ENCODE measurements at regions not wholly inside any gene's neighbourhood (a gene's known extent, or its start where the extent isn't known, plus 50 kb on each side); places are given as distances from the start of the nearest gene placed in this dataset.

- TF ChIP-seq, protein P1, sequence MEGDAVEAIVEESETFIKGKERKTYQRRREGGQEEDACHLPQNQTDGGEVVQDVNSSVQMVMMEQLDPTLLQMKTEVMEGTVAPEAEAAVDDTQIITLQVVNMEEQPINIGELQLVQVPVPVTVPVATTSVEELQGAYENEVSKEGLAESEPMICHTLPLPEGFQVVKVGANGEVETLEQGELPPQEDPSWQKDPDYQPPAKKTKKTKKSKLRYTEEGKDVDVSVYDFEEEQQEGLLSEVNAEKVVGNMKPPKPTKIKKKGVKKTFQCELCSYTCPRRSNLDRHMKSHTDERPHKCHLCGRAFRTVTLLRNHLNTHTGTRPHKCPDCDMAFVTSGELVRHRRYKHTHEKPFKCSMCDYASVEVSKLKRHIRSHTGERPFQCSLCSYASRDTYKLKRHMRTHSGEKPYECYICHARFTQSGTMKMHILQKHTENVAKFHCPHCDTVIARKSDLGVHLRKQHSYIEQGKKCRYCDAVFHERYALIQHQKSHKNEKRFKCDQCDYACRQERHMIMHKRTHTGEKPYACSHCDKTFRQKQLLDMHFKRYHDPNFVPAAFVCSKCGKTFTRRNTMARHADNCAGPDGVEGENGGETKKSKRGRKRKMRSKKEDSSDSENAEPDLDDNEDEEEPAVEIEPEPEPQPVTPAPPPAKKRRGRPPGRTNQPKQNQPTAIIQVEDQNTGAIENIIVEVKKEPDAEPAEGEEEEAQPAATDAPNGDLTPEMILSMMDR (IDR thresholded peaks at IDR 0.05; ENCODE audit: unreplicated experiment), result no peak
- Mint-ChIP-seq H3K27ac (ENCODE audit: unreplicated experiment) (no peak overlapping the region), H3K4me1 (ENCODE audit: low read depth, unreplicated experiment) (no peaks in the 10 kb centered on the region), H3K4me3 (ENCODE audit: low read depth, unreplicated experiment) (no peak overlapping the region), H3K9me3 (ENCODE audit: low read depth, unreplicated experiment) (no peaks in the 10 kb centered on the region), H3K27me3 (ENCODE audit: unreplicated experiment) (no peaks in the 10 kb centered on the region), H3K36me3 (ENCODE audit: insufficient read depth, unreplicated experiment) (no peaks in the 10 kb centered on the region)
- intact Hi-C loops (cut with micrococcal nuclease; ENCODE audit: unreplicated experiment), result no loop called here
- no TSS peak for BruUV-seq (replicated peaks)
- no peak for DNase-seq
- CTCF ChIA-PET, result no interaction called here
Observed at GRCh38 chr3:118487734-118488133, 546.9 kb downstream of the IGSF11 start.

DNA sequence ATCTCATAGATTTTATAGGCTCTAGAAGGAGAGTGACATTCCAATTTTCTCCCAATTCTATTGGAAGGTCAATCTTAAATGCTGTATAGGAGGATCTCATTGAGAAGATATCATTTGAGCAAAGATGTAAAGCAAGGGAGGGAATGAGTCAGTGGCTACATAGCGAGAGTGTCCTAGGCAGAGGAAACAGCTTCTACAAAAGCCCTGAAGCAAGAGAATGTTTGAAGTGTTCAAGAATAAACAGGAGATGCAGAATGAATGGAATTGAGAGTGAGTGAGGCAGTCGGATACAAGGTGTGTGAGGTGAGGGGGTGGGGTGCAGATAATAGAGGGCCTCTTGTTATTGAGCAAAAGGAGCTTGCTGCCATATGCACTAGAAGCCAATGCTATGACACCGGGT, 545.9 kb downstream of the IGSF11 start:
- H3K9me3 Mint-ChIP-seq (ENCODE audit: low read depth, unreplicated experiment), result no peaks in the 10 kb centered on the region
- CTCF ChIA-PET, result no interaction called here
- intact Hi-C loops (cut with micrococcal nuclease; ENCODE audit: unreplicated experiment), result no loop called here
- H3K36me3 Mint-ChIP-seq (ENCODE audit: insufficient read depth, unreplicated experiment), result no peaks in the 10 kb centered on the region
- TF ChIP-seq, protein P1 (IDR thresholded peaks at IDR 0.05; ENCODE audit: unreplicated experiment), result no peak
- BruUV-seq (replicated peaks), result no TSS peak
- H3K27me3 Mint-ChIP-seq (ENCODE audit: unreplicated experiment), result no peaks in the 10 kb centered on the region
- H3K4me1 Mint-ChIP-seq (ENCODE audit: low read depth, unreplicated experiment), result no peaks in the 10 kb centered on the region
- H3K4me3 Mint-ChIP-seq (ENCODE audit: low read depth, unreplicated experiment), result no peak overlapping the region
- H3K27ac Mint-ChIP-seq (ENCODE audit: unreplicated experiment), result no peak overlapping the region
- DNase-seq, result no peak

DNA sequence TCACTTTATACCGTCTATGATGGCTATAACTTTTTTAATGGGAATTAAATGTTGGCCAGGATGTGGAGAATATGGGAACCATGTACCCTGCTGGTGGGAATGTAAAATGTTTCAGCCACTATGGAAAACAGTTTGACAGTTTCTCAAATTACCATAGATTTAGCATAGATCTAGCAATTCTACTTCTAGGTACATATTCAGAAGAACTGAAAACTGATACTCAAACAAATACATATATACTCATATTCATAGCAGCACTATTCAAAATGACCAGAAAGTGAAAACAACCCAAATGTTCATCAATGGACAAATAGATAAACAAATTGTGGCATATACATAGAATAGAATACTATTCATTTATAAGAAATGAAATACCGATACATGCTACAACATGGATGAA, 539.4 kb downstream of the IGSF11 start:
- CTCF ChIA-PET, result no interaction called here
- Mint-ChIP-seq H3K36me3 (ENCODE audit: insufficient read depth, unreplicated experiment) (no peaks in the 10 kb centered on the region), H3K4me3 (ENCODE audit: low read depth, unreplicated experiment) (no peak overlapping the region), H3K27ac (ENCODE audit: unreplicated experiment) (no peak overlapping the region), H3K4me1 (ENCODE audit: low read depth, unreplicated experiment) (no peaks in the 10 kb centered on the region), H3K9me3 (ENCODE audit: low read depth, unreplicated experiment) (no peaks in the 10 kb centered on the region), H3K27me3 (ENCODE audit: unreplicated experiment) (no peaks in the 10 kb centered on the region)
- no peak for DNase-seq
- intact Hi-C loops (cut with micrococcal nuclease; ENCODE audit: unreplicated experiment), result no loop called here
- BruUV-seq (replicated peaks), result no TSS peak
- TF ChIP-seq, protein P1 (IDR thresholded peaks at IDR 0.05; ENCODE audit: unreplicated experiment), result no peak

DNA sequence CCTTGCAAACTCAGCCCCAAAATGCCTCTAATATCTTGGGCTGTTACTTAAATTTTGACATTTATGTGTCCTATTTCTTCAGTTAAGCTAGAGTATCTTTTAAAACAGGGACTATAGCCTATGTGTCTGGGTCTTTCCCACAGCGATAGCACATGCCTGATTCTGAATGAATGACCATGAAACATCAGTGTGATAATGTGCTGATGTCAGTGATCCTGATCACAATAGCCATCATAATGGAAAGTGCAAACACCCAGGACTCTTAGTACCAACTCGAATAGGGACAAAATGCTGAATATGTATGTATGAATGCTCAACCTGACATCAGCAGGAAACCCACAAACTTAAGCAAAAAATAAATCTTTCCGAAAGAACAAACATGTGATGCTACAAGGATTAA, 537.4 kb downstream of the IGSF11 start:
- no TSS peak for BruUV-seq (replicated peaks)
- H3K36me3 Mint-ChIP-seq (ENCODE audit: insufficient read depth, unreplicated experiment), result no peaks in the 10 kb centered on the region
- no peaks in the 10 kb centered on the region for H3K27me3 Mint-ChIP-seq (ENCODE audit: unreplicated experiment)
- no peak overlapping the region for H3K27ac Mint-ChIP-seq (ENCODE audit: unreplicated experiment)
- intact Hi-C loops (cut with micrococcal nuclease; ENCODE audit: unreplicated experiment), result no loop called here
- TF ChIP-seq, protein P1 (IDR thresholded peaks at IDR 0.05; ENCODE audit: unreplicated experiment), result no peak
- no peaks in the 10 kb centered on the region for H3K4me1 Mint-ChIP-seq (ENCODE audit: low read depth, unreplicated experiment)
- H3K4me3 Mint-ChIP-seq (ENCODE audit: low read depth, unreplicated experiment), result no peak overlapping the region
- no peaks in the 10 kb centered on the region for H3K9me3 Mint-ChIP-seq (ENCODE audit: low read depth, unreplicated experiment)
- no peak for DNase-seq
- CTCF ChIA-PET, result no interaction called here

- CTCF ChIA-PET, result interaction anchor here (0.5 kb wide), 1 partner anchor 860 kb away, joined by 3 read pairs; no protein-coding TSS in a partner anchor
- DNase-seq, result peak; percentile 39
- peaks cover 4% of the 10 kb centered on the region for H3K9me3 Mint-ChIP-seq (ENCODE audit: low read depth, unreplicated experiment)
- H3K36me3 Mint-ChIP-seq (ENCODE audit: insufficient read depth, unreplicated experiment), result no peaks in the 10 kb centered on the region
- no peaks in the 10 kb centered on the region for H3K4me1 Mint-ChIP-seq (ENCODE audit: low read depth, unreplicated experiment)
- no peak overlapping the region for H3K4me3 Mint-ChIP-seq (ENCODE audit: low read depth, unreplicated experiment)
- intact Hi-C loops (cut with micrococcal nuclease; ENCODE audit: unreplicated experiment), result no loop called here
- H3K27me3 Mint-ChIP-seq (ENCODE audit: unreplicated experiment), result no peaks in the 10 kb centered on the region
- no peak overlapping the region for H3K27ac Mint-ChIP-seq (ENCODE audit: unreplicated experiment)
- BruUV-seq (replicated peaks), result no TSS peak
- TF ChIP-seq, protein P1 (IDR thresholded peaks at IDR 0.05; ENCODE audit: unreplicated experiment), result no peak
Observed at GRCh38 chr3:118501152-118501551, 533.5 kb downstream of the IGSF11 start.
